Keratinocyte (primary cell): ENCODE measurements at regions not wholly inside any gene's neighbourhood (a gene's known extent, or its start where the extent isn't known, plus 50 kb on each side); places are given as distances from the start of the nearest gene placed in this dataset.

Experiments
- DNase-seq: peaks from one replicate; pipeline ENCODE4 v3.0.0-alpha.2; 2011; ENCODE audit warnings: low read depth, missing footprints, low spot score
- FAIRE-seq: peaks from 2 replicates; lab custom pipeline; 2011; peaks lifted over from hg19 to GRCh38; lab: Jason Lieb, UNC
- H2AFZ ChIP-seq: 2 replicates; pipeline ENCODE4 v1.6.0; 2012; ENCODE audit warnings: low read length, control low read depth, inconsistent platforms; ENCODE audit not compliant: control insufficient read depth
- H3K27ac ChIP-seq: 2 replicates; pipeline ENCODE4 v1.5.1; 2011; ENCODE audit warnings: low read length; ENCODE audit not compliant: control insufficient read depth, insufficient read depth
- H3K27me3 ChIP-seq: 3 replicates; pipeline ENCODE4 v1.6.0; 2011; ENCODE audit warnings: low read length; ENCODE audit not compliant: control insufficient read depth, insufficient read depth; ENCODE audit errors: extremely low read depth
- H3K36me3 ChIP-seq, 2 experiments: 2 replicates in 1 of 2; 3 replicates in 1 of 2; pipeline ENCODE4 v1.5.1; 2011; ENCODE audit warnings: low read length in 2 of 2, mild to moderate bottlenecking in 1 of 2; ENCODE audit not compliant: control insufficient read depth in 2 of 2, insufficient read depth in 2 of 2; ENCODE audit errors: extremely low read depth in 1 of 2
- H3K4me1 ChIP-seq: 3 replicates; pipeline ENCODE4 v1.5.1; 2011; ENCODE audit warnings: low read length; ENCODE audit not compliant: control insufficient read depth, insufficient read depth; ENCODE audit errors: extremely low read depth
- H3K4me2 ChIP-seq: 3 replicates; pipeline ENCODE4 v1.6.0; 2011; ENCODE audit warnings: low read depth, low read length; ENCODE audit not compliant: control insufficient read depth, insufficient read depth; ENCODE audit errors: extremely low read depth
- H3K4me3 ChIP-seq, 3 experiments: fragments of 200-600 bp in 1 of 3; sonication (generic) in 1 of 3; 2 replicates in 2 of 3; 3 replicates in 1 of 3; pipeline ENCODE4 v1.5.1; 2011 to 2016; ENCODE audit warnings: low read length in 3 of 3, mild to moderate bottlenecking in 3 of 3, control low read depth in 2 of 3, inconsistent platforms in 1 of 3, low read depth in 1 of 3, mixed read lengths in 1 of 3, mixed run types in 1 of 3, moderate library complexity in 1 of 3; ENCODE audit not compliant: control insufficient read depth in 2 of 3, insufficient read depth in 2 of 3; ENCODE audit errors: extremely low read depth in 1 of 3
- H3K79me2 ChIP-seq: 2 replicates; pipeline ENCODE4 v1.6.0; 2012; ENCODE audit warnings: low read length; ENCODE audit not compliant: control insufficient read depth, insufficient read depth
- H3K9ac ChIP-seq: 3 replicates; pipeline ENCODE4 v1.6.0; 2011; ENCODE audit warnings: low read length; ENCODE audit not compliant: control insufficient read depth, insufficient read depth; ENCODE audit errors: extremely low read depth
- H3K9me1 ChIP-seq: 3 replicates; pipeline ENCODE4 v1.6.0; 2011; ENCODE audit warnings: low read length; ENCODE audit not compliant: control insufficient read depth, insufficient read depth; ENCODE audit errors: extremely low read depth
- H3K9me3 ChIP-seq: 2 replicates; pipeline ENCODE4 v1.5.1; 2012; ENCODE audit warnings: low read depth, low read length; ENCODE audit not compliant: control insufficient read depth
- H4K20me1 ChIP-seq: 3 replicates; pipeline ENCODE4 v1.6.0; 2011; ENCODE audit warnings: low read length; ENCODE audit not compliant: control insufficient read depth, insufficient read depth; ENCODE audit errors: extremely low read depth
- EZH2 ChIP-seq: IDR thresholded peaks from one replicate; pipeline ENCODE4 v1.6.1; 2012; ENCODE audit warnings: inconsistent platforms, mild to moderate bottlenecking, low read length, moderate library complexity
- dilution Hi-C: fragments of 300-500 bp; cut with MboI; formaldehyde crosslinking; loops from one replicate; pipeline ENCODE4 v1.7.0; 2020; ENCODE audit warnings: low sequenced_read_pairs; ENCODE audit not compliant: extremely low pct_ligation_motif_present
- TF ChIP-seq, protein P1 (sequence below), 3 experiments: IDR thresholded peaks in 1 of 3; conservative IDR thresholded peaks in 1 of 3; optimal IDR thresholded peaks in 1 of 3; 2 replicates in 2 of 3; 3 replicates in 1 of 3; pipeline versions ENCODE3 to v1.5.1; 2011; ENCODE audit warnings: low read length in 3 of 3, mild to moderate bottlenecking in 3 of 3, moderate library complexity in 2 of 3, control low read depth in 1 of 3, inconsistent platforms in 1 of 3; ENCODE audit not compliant: insufficient read depth in 2 of 3; ENCODE audit errors: extremely low read depth in 1 of 3

DNA sequence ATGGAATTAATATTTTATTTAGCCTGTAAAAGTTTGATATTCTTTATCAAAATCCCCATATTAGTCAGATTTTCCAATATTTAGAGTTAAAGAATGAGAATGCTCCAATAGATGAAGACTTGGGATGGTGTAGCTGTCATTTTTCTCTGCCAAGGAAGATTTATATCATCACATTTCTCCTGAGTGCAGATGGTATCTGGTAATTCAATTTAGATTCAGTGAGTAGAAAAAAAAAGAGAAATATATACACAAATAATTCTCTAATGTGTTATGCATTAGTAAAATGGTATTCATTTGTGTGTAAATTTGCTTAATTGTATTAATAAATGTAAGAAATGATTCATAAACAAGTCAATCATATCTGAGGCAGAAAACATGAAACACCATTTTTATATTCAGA is 1508.7 kb upstream of the PCDH20 start:
- Histone ChIP-seq H3K4me2 (no peak overlapping the region), H3K79me2 (no peaks in the 10 kb centered on the region), H2AFZ (no peak overlapping the region), H3K9me3 (peaks cover under 1% of the 10 kb centered on the region), H3K27me3 (no peaks in the 10 kb centered on the region), H4K20me1 (no peaks in the 10 kb centered on the region), H3K4me1 (no peaks in the 10 kb centered on the region), H3K9ac (no peak overlapping the region), H3K4me3 (no peak overlapping the region), H3K36me3 (no peaks in the 10 kb centered on the region), H3K27ac (no peak overlapping the region), H3K9me1 (no peaks in the 10 kb centered on the region)
- no peak for TF ChIP-seq EZH2
- TF ChIP-seq, protein P1, sequence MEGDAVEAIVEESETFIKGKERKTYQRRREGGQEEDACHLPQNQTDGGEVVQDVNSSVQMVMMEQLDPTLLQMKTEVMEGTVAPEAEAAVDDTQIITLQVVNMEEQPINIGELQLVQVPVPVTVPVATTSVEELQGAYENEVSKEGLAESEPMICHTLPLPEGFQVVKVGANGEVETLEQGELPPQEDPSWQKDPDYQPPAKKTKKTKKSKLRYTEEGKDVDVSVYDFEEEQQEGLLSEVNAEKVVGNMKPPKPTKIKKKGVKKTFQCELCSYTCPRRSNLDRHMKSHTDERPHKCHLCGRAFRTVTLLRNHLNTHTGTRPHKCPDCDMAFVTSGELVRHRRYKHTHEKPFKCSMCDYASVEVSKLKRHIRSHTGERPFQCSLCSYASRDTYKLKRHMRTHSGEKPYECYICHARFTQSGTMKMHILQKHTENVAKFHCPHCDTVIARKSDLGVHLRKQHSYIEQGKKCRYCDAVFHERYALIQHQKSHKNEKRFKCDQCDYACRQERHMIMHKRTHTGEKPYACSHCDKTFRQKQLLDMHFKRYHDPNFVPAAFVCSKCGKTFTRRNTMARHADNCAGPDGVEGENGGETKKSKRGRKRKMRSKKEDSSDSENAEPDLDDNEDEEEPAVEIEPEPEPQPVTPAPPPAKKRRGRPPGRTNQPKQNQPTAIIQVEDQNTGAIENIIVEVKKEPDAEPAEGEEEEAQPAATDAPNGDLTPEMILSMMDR (optimal IDR thresholded peaks at IDR 0.05 in 1 of 3, IDR thresholded peaks at IDR 0.05 in 1 of 3, conservative IDR thresholded peaks at IDR 0.05 in 1 of 3; ENCODE audit: extremely low read depth in 1 of 3, insufficient read depth in 2 of 3, low read length in 3 of 3): no peak
- FAIRE-seq (no peak), DNase-seq (no peak)
- dilution Hi-C loops: no loop called here

DNA sequence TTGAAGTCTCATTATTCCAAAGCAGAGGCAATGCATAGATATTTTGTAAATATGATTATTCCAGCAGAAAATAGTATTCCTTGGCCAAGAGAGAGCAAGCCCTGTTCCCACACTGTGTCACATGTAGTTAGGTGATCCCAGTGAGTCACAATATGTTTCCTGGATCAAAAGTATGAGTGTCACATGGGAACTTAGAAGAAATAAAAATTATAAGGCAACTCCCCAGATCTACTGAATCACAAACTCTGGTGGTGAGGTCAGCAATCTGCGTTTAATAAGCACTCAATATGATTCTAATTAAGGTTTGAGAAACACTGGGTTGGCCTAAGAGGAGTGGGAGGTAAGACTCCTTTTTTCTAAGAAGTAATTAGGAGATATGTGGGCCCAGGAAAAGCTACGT is 1504.5 kb upstream of the PCDH20 start:
- no peak overlapping the region for H3K4me3 ChIP-seq
- FAIRE-seq: no peak

More for the DNA sequence above, 1504.5 kb upstream of the PCDH20 start:
- Histone ChIP-seq H3K27me3 (no peaks in the 10 kb centered on the region), H3K27ac (no peak overlapping the region), H2AFZ (no peak overlapping the region), H3K9ac (no peak overlapping the region), H3K79me2 (no peaks in the 10 kb centered on the region), H3K9me1 (no peaks in the 10 kb centered on the region), H3K4me2 (no peak overlapping the region), H4K20me1 (no peaks in the 10 kb centered on the region), H3K9me3 (peaks cover 3% of the 10 kb centered on the region), H3K4me1 (no peaks in the 10 kb centered on the region), H3K36me3 (no peaks in the 10 kb centered on the region)
- DNase-seq: no peak
- TF ChIP-seq, protein P1 (optimal IDR thresholded peaks at IDR 0.05 in 1 of 3, IDR thresholded peaks at IDR 0.05 in 1 of 3, conservative IDR thresholded peaks at IDR 0.05 in 1 of 3; ENCODE audit: extremely low read depth in 1 of 3, insufficient read depth in 2 of 3, low read length in 3 of 3): no peak
- TF ChIP-seq EZH2: no peak
- dilution Hi-C loops: no loop called here
